Smooth muscle cell (in vitro differentiated cells): ENCODE measurements at regions not wholly inside any gene's neighbourhood (a gene's known extent, or its start where the extent isn't known, plus 50 kb on each side); places are given as distances from the start of the nearest gene placed in this dataset.
"Not testable (repeated sequence)": the region's sequence is repeated elsewhere in the genome, so short reads cannot be mapped to it uniquely, and the experiment has no call there.

ENCODE experiments used
- DNase-seq: peaks from one replicate; lab custom pipeline; 2025; ENCODE audit not compliant: unreplicated experiment; lab: John Stamatoyannopoulos, UW
- H2AFZ ChIP-seq: fragments of 200-600 bp; sonication (generic); 2 replicates; pipeline ENCODE4 v1.6.0; 2016; ENCODE audit warnings: antibody characterized with exemption, low read depth, mild to moderate bottlenecking
- H3F3A ChIP-seq: fragments of 200-600 bp; sonication (generic); 2 replicates; pipeline ENCODE4 v1.6.0; 2017; ENCODE audit warnings: antibody characterized with exemption, low read depth
- H3K27ac ChIP-seq: fragments of 200-600 bp; sonication (generic); 2 replicates; pipeline ENCODE4 v1.5.1; 2016; ENCODE audit warnings: low read depth, mild to moderate bottlenecking
- H3K27me3 ChIP-seq: fragments of 200-600 bp; sonication (generic); 2 replicates; pipeline ENCODE4 v1.6.1; 2016; ENCODE audit warnings: low read depth, mild to moderate bottlenecking
- H3K36me3 ChIP-seq: fragments of 200-600 bp; sonication (generic); 2 replicates; pipeline ENCODE4 v1.5.1; 2016; ENCODE audit warnings: low read depth
- H3K4me1 ChIP-seq: fragments of 200-600 bp; sonication (generic); 2 replicates; pipeline ENCODE4 v1.5.1; 2016; ENCODE audit warnings: low read depth
- H3K4me2 ChIP-seq: fragments of 200-600 bp; sonication (generic); 2 replicates; pipeline ENCODE4 v1.6.0; 2016; ENCODE audit warnings: mild to moderate bottlenecking
- H3K4me3 ChIP-seq: fragments of 200-600 bp; sonication (generic); 2 replicates; pipeline ENCODE4 v1.5.1; 2016; ENCODE audit warnings: mild to moderate bottlenecking
- H3K79me2 ChIP-seq: fragments of 200-600 bp; sonication (generic); 2 replicates; pipeline ENCODE4 v1.6.0; 2016; ENCODE audit warnings: low read depth, mild to moderate bottlenecking
- H3K9ac ChIP-seq: fragments of 200-600 bp; sonication (generic); 2 replicates; pipeline ENCODE4 v1.6.0; 2016; ENCODE audit warnings: low read depth
- H3K9me3 ChIP-seq: fragments of 200-600 bp; sonication (generic); replicated peaks from 2 replicates; pipeline ENCODE4 v1.5.1; 2016; ENCODE audit warnings: low read depth
- H4K20me1 ChIP-seq: fragments of 200-600 bp; sonication (generic); 2 replicates; pipeline ENCODE4 v1.6.0; 2016; ENCODE audit warnings: low read depth
- WGBS: methylation state at CpG from one replicate; pipeline ENCODE4 v1.1.7; 2016; ENCODE audit warnings: low lambda C conversion rate; 5-methylcytosine and 5-hydroxymethylcytosine counted together
- TF ChIP-seq, protein P1 (sequence below): fragments of 200-600 bp; sonication (generic); IDR thresholded peaks from 2 replicates; pipeline ENCODE4 v1.5.1; 2017; ENCODE audit warnings: borderline replicate concordance, mild to moderate bottlenecking, antibody characterized with exemption; ENCODE audit not compliant: insufficient read depth, poor library complexity, severe bottlenecking

DNA sequence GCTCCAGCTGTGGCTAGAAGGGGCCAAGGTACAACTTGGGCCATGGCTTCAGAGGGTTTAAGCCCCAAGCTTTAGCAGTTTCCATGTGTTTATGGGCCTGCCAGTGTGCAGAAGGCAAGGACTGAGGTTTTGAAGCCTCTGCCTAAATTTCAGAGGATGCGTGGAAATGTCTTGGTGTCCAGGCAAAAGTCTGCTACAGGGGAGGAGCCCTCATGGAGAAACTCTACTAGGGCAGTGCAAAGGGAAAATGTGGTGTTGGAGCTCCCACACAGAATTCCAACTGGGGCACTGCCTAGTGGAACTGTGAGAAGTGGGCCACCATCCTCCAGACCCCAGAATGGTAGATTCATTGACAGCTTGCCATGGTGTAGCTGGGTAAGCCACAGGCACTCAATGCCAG, 527.2 kb upstream of the RORB start:
- Histone ChIP-seq H3K4me2 (no peak overlapping the region), H3K4me3 (no peak overlapping the region), H3K4me1 (no peaks in the 10 kb centered on the region), H3K9ac (no peak overlapping the region), H3K27me3 (no peaks in the 10 kb centered on the region), H4K20me1 (no peaks in the 10 kb centered on the region), H3K79me2 (no peaks in the 10 kb centered on the region), H3F3A (no peaks in the 10 kb centered on the region), H3K27ac (no peak overlapping the region), H2AFZ (no peak overlapping the region), H3K36me3 (no peaks in the 10 kb centered on the region), H3K9me3 (no peaks in the 10 kb centered on the region)
- 100% methylated on average over 1 of the region's 1 CpG for WGBS
- DNase-seq, result no peak
- TF ChIP-seq, protein P1, sequence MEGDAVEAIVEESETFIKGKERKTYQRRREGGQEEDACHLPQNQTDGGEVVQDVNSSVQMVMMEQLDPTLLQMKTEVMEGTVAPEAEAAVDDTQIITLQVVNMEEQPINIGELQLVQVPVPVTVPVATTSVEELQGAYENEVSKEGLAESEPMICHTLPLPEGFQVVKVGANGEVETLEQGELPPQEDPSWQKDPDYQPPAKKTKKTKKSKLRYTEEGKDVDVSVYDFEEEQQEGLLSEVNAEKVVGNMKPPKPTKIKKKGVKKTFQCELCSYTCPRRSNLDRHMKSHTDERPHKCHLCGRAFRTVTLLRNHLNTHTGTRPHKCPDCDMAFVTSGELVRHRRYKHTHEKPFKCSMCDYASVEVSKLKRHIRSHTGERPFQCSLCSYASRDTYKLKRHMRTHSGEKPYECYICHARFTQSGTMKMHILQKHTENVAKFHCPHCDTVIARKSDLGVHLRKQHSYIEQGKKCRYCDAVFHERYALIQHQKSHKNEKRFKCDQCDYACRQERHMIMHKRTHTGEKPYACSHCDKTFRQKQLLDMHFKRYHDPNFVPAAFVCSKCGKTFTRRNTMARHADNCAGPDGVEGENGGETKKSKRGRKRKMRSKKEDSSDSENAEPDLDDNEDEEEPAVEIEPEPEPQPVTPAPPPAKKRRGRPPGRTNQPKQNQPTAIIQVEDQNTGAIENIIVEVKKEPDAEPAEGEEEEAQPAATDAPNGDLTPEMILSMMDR, result no peak

DNA sequence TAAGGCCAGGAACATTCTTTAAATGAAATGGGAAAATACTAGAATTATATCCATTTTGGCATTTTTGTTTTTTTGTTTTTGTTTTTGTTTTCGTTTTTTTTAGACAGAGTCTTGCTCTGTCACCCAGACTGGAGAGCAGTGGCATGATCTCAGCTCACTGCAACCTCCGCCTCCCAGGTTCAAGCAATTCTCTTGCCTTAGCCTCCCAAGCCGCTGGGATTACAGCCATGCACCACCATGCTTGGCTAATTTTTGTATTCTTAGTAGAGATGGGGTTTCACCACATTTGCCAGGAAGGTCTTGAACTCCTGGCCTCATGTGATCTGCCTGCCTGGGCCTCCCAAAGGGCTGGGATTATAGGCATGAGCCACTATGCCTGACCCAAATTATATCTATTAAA, 520.7 kb upstream of the RORB start:
- not testable (repeated sequence) for H3K36me3 ChIP-seq, DNase-seq, H3K79me2 ChIP-seq, H4K20me1 ChIP-seq, H3K4me1 ChIP-seq, H2AFZ ChIP-seq, H3K27ac ChIP-seq, H3K9ac ChIP-seq, H3K9me3 ChIP-seq, H3F3A ChIP-seq, H3K4me2 ChIP-seq, H3K4me3 ChIP-seq, H3K27me3 ChIP-seq
- WGBS, result 92% methylated on average over 3 of the region's 3 CpGs

- no peak overlapping the region for H2AFZ ChIP-seq
- no peaks in the 10 kb centered on the region for H4K20me1 ChIP-seq
- H3K4me1 ChIP-seq, result no peaks in the 10 kb centered on the region
- H3K79me2 ChIP-seq, result no peaks in the 10 kb centered on the region
- H3K27ac ChIP-seq, result no peak overlapping the region
- no peaks in the 10 kb centered on the region for H3F3A ChIP-seq
- no peak overlapping the region for H3K4me2 ChIP-seq
- H3K9me3 ChIP-seq, result no peaks in the 10 kb centered on the region
- no peak overlapping the region for H3K9ac ChIP-seq
- no peak overlapping the region for H3K4me3 ChIP-seq
- WGBS, result 86% methylated on average over 3 of the region's 3 CpGs
- TF ChIP-seq, protein P1, result no peak
- H3K36me3 ChIP-seq, result no peaks in the 10 kb centered on the region
- no peaks in the 10 kb centered on the region for H3K27me3 ChIP-seq
- DNase-seq, result no peak
Measured at GRCh38 chr9:73979894-73980264, 517.3 kb upstream of the RORB start.

DNA sequence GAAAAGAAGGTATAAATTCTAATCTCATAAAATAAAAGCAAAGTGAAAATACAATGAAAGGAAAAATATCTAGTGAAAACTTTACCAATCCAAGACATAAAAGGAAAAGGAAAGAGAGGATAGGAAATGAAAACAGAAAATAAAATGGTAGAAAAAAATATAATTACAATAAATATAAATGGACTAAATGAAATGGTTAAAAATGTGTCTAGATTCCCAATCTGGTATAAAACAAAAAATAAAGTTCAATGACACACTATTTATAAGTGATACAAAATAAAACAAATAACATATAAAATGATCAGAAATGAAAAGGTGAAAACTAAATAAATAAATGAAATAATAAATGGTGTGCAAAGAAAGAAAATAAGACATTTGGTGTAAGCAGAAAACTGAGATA, 516.4 kb upstream of the RORB start:
- Histone ChIP-seq H3K79me2 (no peaks in the 10 kb centered on the region), H3K4me2 (no peak overlapping the region), H3K9me3 (no peaks in the 10 kb centered on the region), H2AFZ (no peak overlapping the region), H3K27ac (no peak overlapping the region), H4K20me1 (no peaks in the 10 kb centered on the region), H3K4me3 (no peak overlapping the region), H3K4me1 (no peaks in the 10 kb centered on the region), H3F3A (no peaks in the 10 kb centered on the region), H3K9ac (no peak overlapping the region), H3K27me3 (no peaks in the 10 kb centered on the region), H3K36me3 (no peaks in the 10 kb centered on the region)
- TF ChIP-seq, protein P1, result no peak
- DNase-seq, result no peak
